ENCODE measurements at regions not wholly inside any gene's neighbourhood (a gene's known extent, or its start where the extent isn't known, plus 50 kb on each side); places are given as distances from the start of the nearest gene placed in this dataset.

DNA sequence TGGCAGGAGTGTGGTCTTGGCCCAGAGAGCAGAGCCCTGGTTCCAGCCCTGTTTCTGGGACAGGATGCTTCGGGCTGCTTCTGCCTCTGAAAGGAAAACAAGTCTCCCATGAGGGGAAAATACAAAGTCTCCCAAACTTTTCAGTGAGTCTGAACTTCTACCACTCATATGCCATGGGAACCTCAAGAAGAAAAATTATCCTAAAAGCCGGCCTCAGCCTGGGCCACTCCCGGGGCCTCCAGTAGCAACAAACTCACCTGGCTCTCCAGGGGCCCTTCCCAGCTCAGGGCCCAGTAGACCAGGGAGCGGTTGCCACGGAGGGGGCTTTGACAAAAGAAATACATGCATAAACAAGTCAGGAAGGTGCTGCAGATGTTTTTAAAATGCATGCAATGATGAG lies 289.2 kb upstream of the HDAC4 start:
- TF ChIP-seq, protein P1, sequence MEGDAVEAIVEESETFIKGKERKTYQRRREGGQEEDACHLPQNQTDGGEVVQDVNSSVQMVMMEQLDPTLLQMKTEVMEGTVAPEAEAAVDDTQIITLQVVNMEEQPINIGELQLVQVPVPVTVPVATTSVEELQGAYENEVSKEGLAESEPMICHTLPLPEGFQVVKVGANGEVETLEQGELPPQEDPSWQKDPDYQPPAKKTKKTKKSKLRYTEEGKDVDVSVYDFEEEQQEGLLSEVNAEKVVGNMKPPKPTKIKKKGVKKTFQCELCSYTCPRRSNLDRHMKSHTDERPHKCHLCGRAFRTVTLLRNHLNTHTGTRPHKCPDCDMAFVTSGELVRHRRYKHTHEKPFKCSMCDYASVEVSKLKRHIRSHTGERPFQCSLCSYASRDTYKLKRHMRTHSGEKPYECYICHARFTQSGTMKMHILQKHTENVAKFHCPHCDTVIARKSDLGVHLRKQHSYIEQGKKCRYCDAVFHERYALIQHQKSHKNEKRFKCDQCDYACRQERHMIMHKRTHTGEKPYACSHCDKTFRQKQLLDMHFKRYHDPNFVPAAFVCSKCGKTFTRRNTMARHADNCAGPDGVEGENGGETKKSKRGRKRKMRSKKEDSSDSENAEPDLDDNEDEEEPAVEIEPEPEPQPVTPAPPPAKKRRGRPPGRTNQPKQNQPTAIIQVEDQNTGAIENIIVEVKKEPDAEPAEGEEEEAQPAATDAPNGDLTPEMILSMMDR (IDR thresholded peaks at IDR 0.05; ENCODE audit: insufficient read depth, low read length) = no peak
- TF ChIP-seq POLR2AphosphoS5 (IDR thresholded peaks at IDR 0.05; ENCODE audit: low read depth) = no peak
- TF ChIP-seq GABPA (IDR thresholded peaks at IDR 0.05; ENCODE audit: low read depth) = no peak
